ENCODE measurements at regions not wholly inside any gene's neighbourhood (a gene's known extent, or its start where the extent isn't known, plus 50 kb on each side); places are given as distances from the start of the nearest gene placed in this dataset. TPM values are rescaled to one million over a fixed set of nuclear protein-coding genes. Genes with fewer than 3 reads are reported as not detected.

Small RNA genes lying in the stretch of these regions (small RNA-seq; reads per million reads assigned to genes)
- not detected for gene AC099560.2
- not detected for gene HMGN2P24

Data from frontal cortex (tissue), 1 donor.